WTC11 (cell line): ENCODE measurements at regions not wholly inside any gene's neighbourhood (a gene's known extent, or its start where the extent isn't known, plus 50 kb on each side); places are given as distances from the start of the nearest gene placed in this dataset.

Source experiments
- ATAC-seq: fragments of 200-7000 bp; cut with Tn5 transposase; 2 replicates; pipeline ENCODE4 v1.10.0; 2021; ENCODE audit warnings: mild to moderate bottlenecking, moderate library complexity
- CTCF ChIA-PET: fragments of 300-600 bp; sonication (Branson Sonifier 250); formaldehyde crosslinking; loops from one replicate; lab custom pipeline; 2021; ENCODE audit warnings: antibody characterized with exemption; lab: Charles Lee
- POLR2A ChIA-PET: fragments of 350-600 bp; sonication (Branson Sonifier 250); formaldehyde crosslinking; loops from one replicate; lab custom pipeline; 2021; ENCODE audit warnings: antibody characterized with exemption; lab: Charles Lee
- DNase-seq: peaks from one replicate; pipeline ENCODE4 v3.0.0; 2021; ENCODE audit warnings: low spot score
- H3K27ac Mint-ChIP-seq: 2 replicates; pipeline ENCODE4 v1.8.0; 2021; ENCODE audit warnings: mixed read lengths
- H3K27me3 Mint-ChIP-seq: 2 replicates; pipeline ENCODE4 v1.8.0; 2021; ENCODE audit warnings: low read depth, mild to moderate bottlenecking, moderate library complexity, mixed read lengths
- H3K36me3 Mint-ChIP-seq: 2 replicates; pipeline ENCODE4 v1.8.0; 2021; ENCODE audit warnings: mixed read lengths
- H3K4me1 Mint-ChIP-seq: 2 replicates; pipeline ENCODE4 v1.8.0; 2022; ENCODE audit warnings: mixed read lengths
- H3K4me3 Mint-ChIP-seq: 2 replicates; pipeline ENCODE4 v1.8.0; 2021; ENCODE audit warnings: mild to moderate bottlenecking, moderate library complexity, mixed read lengths
- H3K9me3 Mint-ChIP-seq: 2 replicates; pipeline ENCODE4 v1.8.0; 2021; ENCODE audit warnings: mixed read lengths
- CBFB ChIP-seq: sonication (generic); formaldehyde crosslinking; IDR thresholded peaks from 2 replicates; pipeline ENCODE4 v1.8.1; 2022; ENCODE audit warnings: mild to moderate bottlenecking, low read depth, missing genetic modification reagents
- ESRRA ChIP-seq: sonication (generic); formaldehyde crosslinking; IDR thresholded peaks from 2 replicates; pipeline ENCODE4 v1.8.1; 2022; ENCODE audit warnings: mild to moderate bottlenecking, missing genetic modification reagents, borderline replicate concordance
- GABPB1 ChIP-seq: sonication (generic); formaldehyde crosslinking; IDR thresholded peaks from 2 replicates; pipeline ENCODE4 v1.8.1; 2023; ENCODE audit warnings: mild to moderate bottlenecking, missing genetic modification reagents
- GRHL2 ChIP-seq: fragments of 250-450 bp; sonication (Bioruptor Pico); IDR thresholded peaks from 2 replicates; pipeline ENCODE4 v1.8.0; 2022; ENCODE audit warnings: mild to moderate bottlenecking, moderate library complexity; ENCODE audit not compliant: insufficient replicate concordance, severe bottlenecking
- IRF2 ChIP-seq: sonication (generic); formaldehyde crosslinking; IDR thresholded peaks from 2 replicates; pipeline ENCODE4 v1.8.0; 2022; ENCODE audit warnings: low read depth, missing genetic modification reagents, borderline replicate concordance
- KAT7 ChIP-seq: sonication (generic); formaldehyde crosslinking; IDR thresholded peaks from 2 replicates; pipeline ENCODE4 v1.8.1; 2023; ENCODE audit warnings: missing genetic modification reagents, mild to moderate bottlenecking, borderline replicate concordance
- NFE2L1 ChIP-seq: sonication (generic); formaldehyde crosslinking; IDR thresholded peaks from 2 replicates; pipeline ENCODE4 v1.8.1; 2023; ENCODE audit warnings: missing genetic modification reagents
- NR1H2 ChIP-seq: sonication (generic); formaldehyde crosslinking; IDR thresholded peaks from 2 replicates; pipeline ENCODE4 v1.9.0; 2021; ENCODE audit warnings: mild to moderate bottlenecking, moderate library complexity, missing genetic modification reagents
- NR3C1 ChIP-seq: sonication (generic); formaldehyde crosslinking; conservative IDR thresholded peaks from 2 replicates; pipeline ENCODE4 v1.8.1; 2023; ENCODE audit warnings: low read depth, mild to moderate bottlenecking, missing genetic modification reagents
- PRRX2 ChIP-seq: fragments of 250-450 bp; sonication (Bioruptor Pico); IDR thresholded peaks from 2 replicates; pipeline ENCODE4 v1.8.0; 2021; ENCODE audit warnings: mild to moderate bottlenecking
- SOX15 ChIP-seq: fragments of 250-450 bp; sonication (Bioruptor Pico); IDR thresholded peaks from 2 replicates; pipeline ENCODE4 v1.9.0; 2021; ENCODE audit warnings: mild to moderate bottlenecking
- TCF7 ChIP-seq: sonication (generic); formaldehyde crosslinking; IDR thresholded peaks from 2 replicates; pipeline ENCODE4 v1.8.0; 2022; ENCODE audit warnings: mild to moderate bottlenecking, low read depth, missing genetic modification reagents, moderate library complexity
- TP53 ChIP-seq: sonication (generic); formaldehyde crosslinking; IDR thresholded peaks from 2 replicates; pipeline ENCODE4 v1.8.1; 2023; ENCODE audit warnings: mild to moderate bottlenecking, missing genetic modification reagents
- ZNF423 ChIP-seq: fragments of 250-450 bp; sonication (Bioruptor Pico); IDR thresholded peaks from 2 replicates; pipeline ENCODE4 v2.1.2; 2022; ENCODE audit warnings: mild to moderate bottlenecking, moderate library complexity
- TF ChIP-seq, protein P1 (sequence below): sonication (generic); formaldehyde crosslinking; IDR thresholded peaks from 2 replicates; pipeline ENCODE4 v1.8.0; 2022; ENCODE audit warnings: mild to moderate bottlenecking, missing genetic modification reagents
- TF ChIP-seq, protein P2 (sequence below): sonication (generic); formaldehyde crosslinking; IDR thresholded peaks from 2 replicates; pipeline ENCODE4 v1.8.1; 2023; ENCODE audit warnings: mild to moderate bottlenecking, moderate library complexity, missing genetic modification reagents
- TF ChIP-seq, protein P3 (sequence below): sonication (generic); formaldehyde crosslinking; IDR thresholded peaks from 2 replicates; pipeline ENCODE4 v1.8.1; 2022; ENCODE audit warnings: low read depth, mild to moderate bottlenecking, moderate library complexity, missing genetic modification reagents, borderline replicate concordance
- TF ChIP-seq, protein P4 (sequence below): sonication (generic); formaldehyde crosslinking; IDR thresholded peaks from 2 replicates; pipeline ENCODE4 v1.8.1; 2023; ENCODE audit warnings: mild to moderate bottlenecking, missing genetic modification reagents, moderate library complexity
- TF ChIP-seq, protein P5 (sequence below): fragments of 250-450 bp; sonication (Bioruptor Pico); IDR thresholded peaks from 2 replicates; pipeline ENCODE4 v1.9.0; 2021; ENCODE audit warnings: moderate library complexity, mild to moderate bottlenecking, inconsistent platforms, borderline replicate concordance
- TF ChIP-seq, protein P6 (sequence below): sonication (generic); formaldehyde crosslinking; IDR thresholded peaks from 2 replicates; pipeline ENCODE4 v1.8.1; 2023; ENCODE audit warnings: mild to moderate bottlenecking, missing genetic modification reagents, moderate library complexity
- TF ChIP-seq, protein P7 (sequence below): fragments of 250-450 bp; sonication (Bioruptor Pico); IDR thresholded peaks from 2 replicates; pipeline ENCODE4 v1.9.0; 2021; ENCODE audit warnings: mild to moderate bottlenecking, borderline replicate concordance

DNA sequence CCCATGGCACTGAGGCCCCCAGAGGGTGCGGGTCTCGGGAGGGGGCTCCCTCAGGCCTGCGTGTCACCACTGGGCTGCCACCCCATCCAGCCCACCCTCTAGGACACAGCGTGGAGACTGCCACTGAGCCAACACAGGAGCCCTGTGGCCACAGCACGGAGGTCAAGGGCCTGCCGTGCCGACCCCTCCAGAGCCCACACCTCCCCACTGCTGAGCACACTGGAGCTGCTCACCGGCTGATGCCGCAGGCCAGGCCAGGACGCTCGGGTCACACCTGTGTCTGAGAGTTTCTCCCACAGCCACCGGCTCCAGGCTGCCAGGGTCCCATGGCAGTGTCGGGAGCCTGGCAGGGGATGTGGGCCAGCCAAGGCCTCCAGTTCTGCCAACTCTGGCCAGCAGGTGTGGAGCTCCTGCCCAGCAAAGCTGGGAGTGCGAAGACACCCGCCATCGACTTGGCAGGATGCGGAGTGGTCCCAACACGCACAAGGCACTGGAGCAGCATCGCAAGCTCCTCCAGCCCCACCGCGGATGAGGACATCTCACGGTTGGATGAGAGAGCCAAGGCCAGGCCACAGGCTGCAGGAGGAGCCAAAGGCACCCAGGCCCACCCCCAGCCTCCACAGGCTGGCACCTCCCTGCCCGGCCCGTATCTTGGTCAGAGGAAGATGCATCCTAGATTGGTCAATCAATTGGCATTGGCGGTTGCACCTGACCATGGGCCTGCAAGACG, 187.1 kb downstream of the BRD1 start:
- ChIA-PET CTCF (interaction anchor here (0.6 kb wide), 1 partner anchor 14 kb away, joined by 3 read pairs; no protein-coding TSS in a partner anchor), POLR2A (no interaction called here)
- peaks cover 5% of the 10 kb centered on the region; the same call in 1 of the 2 replicates for H3K9me3 Mint-ChIP-seq
- TF ChIP-seq, protein P1, sequence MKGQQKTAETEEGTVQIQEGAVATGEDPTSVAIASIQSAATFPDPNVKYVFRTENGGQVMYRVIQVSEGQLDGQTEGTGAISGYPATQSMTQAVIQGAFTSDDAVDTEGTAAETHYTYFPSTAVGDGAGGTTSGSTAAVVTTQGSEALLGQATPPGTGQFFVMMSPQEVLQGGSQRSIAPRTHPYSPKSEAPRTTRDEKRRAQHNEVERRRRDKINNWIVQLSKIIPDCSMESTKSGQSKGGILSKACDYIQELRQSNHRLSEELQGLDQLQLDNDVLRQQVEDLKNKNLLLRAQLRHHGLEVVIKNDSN, result no peak
- TF ChIP-seq TP53 (CRISPR knock-in tag) (no peak), TCF7 (CRISPR knock-in tag) (no peak), ZNF423 (CRISPR knock-in tag) (no peak), KAT7 (CRISPR knock-in tag) (no peak), CBFB (CRISPR knock-in tag) (no peak), GABPB1 (CRISPR knock-in tag) (no peak), PRRX2 (CRISPR knock-in tag) (no peak), GRHL2 (no peak), NR3C1 (no peak)
- TF ChIP-seq, protein P2, sequence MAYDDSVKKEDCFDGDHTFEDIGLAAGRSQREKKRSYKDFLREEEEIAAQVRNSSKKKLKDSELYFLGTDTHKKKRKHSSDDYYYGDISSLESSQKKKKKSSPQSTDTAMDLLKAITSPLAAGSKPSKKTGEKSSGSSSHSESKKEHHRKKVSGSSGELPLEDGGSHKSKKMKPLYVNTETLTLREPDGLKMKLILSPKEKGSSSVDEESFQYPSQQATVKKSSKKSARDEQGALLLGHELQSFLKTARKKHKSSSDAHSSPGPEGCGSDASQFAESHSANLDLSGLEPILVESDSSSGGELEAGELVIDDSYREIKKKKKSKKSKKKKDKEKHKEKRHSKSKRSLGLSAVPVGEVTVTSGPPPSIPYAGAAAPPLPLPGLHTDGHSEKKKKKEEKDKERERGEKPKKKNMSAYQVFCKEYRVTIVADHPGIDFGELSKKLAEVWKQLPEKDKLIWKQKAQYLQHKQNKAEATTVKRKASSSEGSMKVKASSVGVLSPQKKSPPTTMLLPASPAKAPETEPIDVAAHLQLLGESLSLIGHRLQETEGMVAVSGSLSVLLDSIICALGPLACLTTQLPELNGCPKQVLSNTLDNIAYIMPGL, result no peak
- TF ChIP-seq, protein P3, sequence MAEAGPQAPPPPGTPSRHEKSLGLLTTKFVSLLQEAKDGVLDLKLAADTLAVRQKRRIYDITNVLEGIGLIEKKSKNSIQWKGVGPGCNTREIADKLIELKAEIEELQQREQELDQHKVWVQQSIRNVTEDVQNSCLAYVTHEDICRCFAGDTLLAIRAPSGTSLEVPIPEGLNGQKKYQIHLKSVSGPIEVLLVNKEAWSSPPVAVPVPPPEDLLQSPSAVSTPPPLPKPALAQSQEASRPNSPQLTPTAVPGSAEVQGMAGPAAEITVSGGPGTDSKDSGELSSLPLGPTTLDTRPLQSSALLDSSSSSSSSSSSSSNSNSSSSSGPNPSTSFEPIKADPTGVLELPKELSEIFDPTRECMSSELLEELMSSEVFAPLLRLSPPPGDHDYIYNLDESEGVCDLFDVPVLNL, result no peak
- TF ChIP-seq, protein P4, sequence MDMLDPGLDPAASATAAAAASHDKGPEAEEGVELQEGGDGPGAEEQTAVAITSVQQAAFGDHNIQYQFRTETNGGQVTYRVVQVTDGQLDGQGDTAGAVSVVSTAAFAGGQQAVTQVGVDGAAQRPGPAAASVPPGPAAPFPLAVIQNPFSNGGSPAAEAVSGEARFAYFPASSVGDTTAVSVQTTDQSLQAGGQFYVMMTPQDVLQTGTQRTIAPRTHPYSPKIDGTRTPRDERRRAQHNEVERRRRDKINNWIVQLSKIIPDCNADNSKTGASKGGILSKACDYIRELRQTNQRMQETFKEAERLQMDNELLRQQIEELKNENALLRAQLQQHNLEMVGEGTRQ (CRISPR knock-in tag), result no peak
- no peaks in the 10 kb centered on the region for H3K36me3 Mint-ChIP-seq
- H3K4me3 Mint-ChIP-seq, result no peak overlapping the region
- no peaks in the 10 kb centered on the region for H3K4me1 Mint-ChIP-seq
- no peak for ATAC-seq
- no peak for DNase-seq
- H3K27me3 Mint-ChIP-seq, result no peaks in the 10 kb centered on the region
- H3K27ac Mint-ChIP-seq, result no peak overlapping the region

DNA sequence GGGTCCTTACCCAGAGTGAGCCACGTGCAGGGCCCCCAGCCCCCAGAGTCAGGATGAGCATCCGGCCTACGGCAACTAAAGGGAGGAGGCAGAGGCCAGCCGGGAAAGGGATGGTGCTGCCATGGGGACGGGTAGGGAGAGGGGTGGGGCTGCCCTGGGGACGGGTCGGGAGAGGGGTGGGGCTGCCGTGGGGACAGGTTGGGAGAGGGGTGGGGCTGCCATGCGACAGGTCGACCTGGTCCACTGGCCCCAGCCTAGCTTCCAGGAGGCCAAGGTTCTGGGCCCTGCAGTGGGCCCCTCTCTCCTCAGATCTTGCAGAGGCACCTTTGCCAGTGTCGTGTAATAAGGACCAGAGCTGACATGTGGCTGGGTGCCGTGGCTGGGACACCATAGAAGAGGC, 187.7 kb downstream of the BRD1 start:
- no peak for ATAC-seq
- no peak overlapping the region for H3K4me3 Mint-ChIP-seq
- no peaks in the 10 kb centered on the region for H3K9me3 Mint-ChIP-seq
- H3K27ac Mint-ChIP-seq, result no peak overlapping the region
- no peaks in the 10 kb centered on the region for H3K36me3 Mint-ChIP-seq
- DNase-seq, result no peak
- H3K4me1 Mint-ChIP-seq, result no peaks in the 10 kb centered on the region
- TF ChIP-seq NFE2L1 (CRISPR knock-in tag) (no peak), ESRRA (CRISPR knock-in tag) (no peak), NR1H2 (CRISPR knock-in tag) (no peak), SOX15 (CRISPR knock-in tag) (no peak), IRF2 (CRISPR knock-in tag) (no peak)
- TF ChIP-seq, protein P5, sequence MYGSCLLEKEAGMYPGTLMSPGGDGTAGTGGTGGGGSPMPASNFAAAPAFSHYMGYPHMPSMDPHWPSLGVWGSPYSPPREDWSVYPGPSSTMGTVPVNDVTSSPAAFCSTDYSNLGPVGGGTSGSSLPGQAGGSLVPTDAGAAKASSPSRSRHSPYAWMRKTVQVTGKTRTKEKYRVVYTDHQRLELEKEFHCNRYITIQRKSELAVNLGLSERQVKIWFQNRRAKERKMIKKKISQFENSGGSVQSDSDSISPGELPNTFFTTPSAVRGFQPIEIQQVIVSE, result no peak
- TF ChIP-seq, protein P6, sequence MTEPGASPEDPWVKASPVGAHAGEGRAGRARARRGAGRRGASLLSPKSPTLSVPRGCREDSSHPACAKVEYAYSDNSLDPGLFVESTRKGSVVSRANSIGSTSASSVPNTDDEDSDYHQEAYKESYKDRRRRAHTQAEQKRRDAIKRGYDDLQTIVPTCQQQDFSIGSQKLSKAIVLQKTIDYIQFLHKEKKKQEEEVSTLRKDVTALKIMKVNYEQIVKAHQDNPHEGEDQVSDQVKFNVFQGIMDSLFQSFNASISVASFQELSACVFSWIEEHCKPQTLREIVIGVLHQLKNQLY (CRISPR knock-in tag), result no peak
- TF ChIP-seq, protein P7, sequence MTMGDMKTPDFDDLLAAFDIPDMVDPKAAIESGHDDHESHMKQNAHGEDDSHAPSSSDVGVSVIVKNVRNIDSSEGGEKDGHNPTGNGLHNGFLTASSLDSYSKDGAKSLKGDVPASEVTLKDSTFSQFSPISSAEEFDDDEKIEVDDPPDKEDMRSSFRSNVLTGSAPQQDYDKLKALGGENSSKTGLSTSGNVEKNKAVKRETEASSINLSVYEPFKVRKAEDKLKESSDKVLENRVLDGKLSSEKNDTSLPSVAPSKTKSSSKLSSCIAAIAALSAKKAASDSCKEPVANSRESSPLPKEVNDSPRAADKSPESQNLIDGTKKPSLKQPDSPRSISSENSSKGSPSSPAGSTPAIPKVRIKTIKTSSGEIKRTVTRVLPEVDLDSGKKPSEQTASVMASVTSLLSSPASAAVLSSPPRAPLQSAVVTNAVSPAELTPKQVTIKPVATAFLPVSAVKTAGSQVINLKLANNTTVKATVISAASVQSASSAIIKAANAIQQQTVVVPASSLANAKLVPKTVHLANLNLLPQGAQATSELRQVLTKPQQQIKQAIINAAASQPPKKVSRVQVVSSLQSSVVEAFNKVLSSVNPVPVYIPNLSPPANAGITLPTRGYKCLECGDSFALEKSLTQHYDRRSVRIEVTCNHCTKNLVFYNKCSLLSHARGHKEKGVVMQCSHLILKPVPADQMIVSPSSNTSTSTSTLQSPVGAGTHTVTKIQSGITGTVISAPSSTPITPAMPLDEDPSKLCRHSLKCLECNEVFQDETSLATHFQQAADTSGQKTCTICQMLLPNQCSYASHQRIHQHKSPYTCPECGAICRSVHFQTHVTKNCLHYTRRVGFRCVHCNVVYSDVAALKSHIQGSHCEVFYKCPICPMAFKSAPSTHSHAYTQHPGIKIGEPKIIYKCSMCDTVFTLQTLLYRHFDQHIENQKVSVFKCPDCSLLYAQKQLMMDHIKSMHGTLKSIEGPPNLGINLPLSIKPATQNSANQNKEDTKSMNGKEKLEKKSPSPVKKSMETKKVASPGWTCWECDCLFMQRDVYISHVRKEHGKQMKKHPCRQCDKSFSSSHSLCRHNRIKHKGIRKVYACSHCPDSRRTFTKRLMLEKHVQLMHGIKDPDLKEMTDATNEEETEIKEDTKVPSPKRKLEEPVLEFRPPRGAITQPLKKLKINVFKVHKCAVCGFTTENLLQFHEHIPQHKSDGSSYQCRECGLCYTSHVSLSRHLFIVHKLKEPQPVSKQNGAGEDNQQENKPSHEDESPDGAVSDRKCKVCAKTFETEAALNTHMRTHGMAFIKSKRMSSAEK (CRISPR knock-in tag), result no peak
- CTCF ChIA-PET, result no interaction called here
- POLR2A ChIA-PET, result no interaction called here
- no peaks in the 10 kb centered on the region for H3K27me3 Mint-ChIP-seq
